T-helper 1 cell (primary cell): ENCODE measurements at regions not wholly inside any gene's neighbourhood (a gene's known extent, or its start where the extent isn't known, plus 50 kb on each side); places are given as distances from the start of the nearest gene placed in this dataset.

Source experiments
- DNase-seq, 5 donors: peaks; one replicate each; pipeline ENCODE4 v3.0.0-alpha.2; 2012 to 2020

DNA sequence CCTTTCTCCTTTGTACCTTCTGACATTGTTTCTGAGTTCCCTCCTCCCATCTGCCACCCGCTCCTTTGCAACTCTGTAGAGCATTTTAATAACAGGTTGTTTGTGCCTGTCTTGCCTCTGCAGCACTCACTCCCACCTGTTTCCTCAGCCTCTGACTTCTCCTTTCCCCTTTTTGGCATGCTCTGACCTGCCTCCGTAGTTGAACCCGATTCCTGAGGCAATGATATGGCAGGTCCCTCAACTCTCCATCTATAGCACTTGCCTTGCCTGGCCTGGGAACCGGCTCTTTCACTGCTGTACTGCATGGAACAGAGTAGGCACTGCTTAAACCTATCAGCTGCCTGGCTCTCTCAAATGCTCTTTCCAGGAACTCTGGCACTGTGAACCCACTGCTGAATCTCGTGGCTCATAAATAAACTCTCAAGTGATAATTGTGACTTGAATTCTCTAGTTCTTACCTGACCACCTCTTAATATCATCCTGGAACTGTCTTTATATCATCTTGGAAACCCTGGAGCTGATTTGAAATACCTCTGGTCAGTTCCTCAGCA lies 50.3 kb downstream of the UTRN start:
- DNase-seq = no peak

DNA sequence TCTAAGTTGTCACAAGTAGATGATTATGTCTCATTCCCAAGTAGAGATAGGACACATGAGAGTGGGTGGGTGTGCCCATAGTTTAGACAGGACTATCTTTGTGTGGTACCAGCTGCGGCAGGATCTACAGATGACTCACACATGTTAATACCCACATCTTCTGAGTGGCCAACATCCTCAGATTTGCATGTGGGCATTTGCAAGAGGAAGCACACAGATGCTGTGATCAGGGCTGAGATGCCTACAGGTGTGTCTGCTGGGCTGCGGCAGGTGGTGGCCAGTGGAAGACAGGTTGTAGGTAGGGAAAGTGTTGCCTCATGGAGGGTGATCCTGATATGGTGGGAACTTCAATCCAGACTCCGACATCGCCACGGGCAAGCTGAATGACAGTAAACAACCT lies 50.8 kb downstream of the UTRN start:
- peak in 1 of 5 donors; percentile 75 for DNase-seq

DNA sequence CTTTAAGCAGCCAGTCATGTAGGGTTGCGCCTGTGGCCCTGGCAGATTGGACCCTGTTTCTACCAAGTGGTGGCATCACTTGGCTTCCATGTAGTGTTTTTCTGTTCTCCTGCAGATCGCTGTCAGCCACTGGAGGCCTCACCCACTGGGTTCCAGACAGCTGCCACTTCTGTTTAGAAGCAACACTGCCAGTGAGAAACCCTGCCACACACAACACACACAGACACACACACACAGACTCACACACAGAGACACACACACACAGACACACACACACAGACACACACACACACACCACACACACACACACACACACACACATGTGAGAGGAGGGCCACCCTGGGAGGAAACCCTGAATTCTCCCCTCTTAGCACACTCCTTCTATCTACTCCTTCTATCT lies 51.8 kb downstream of the UTRN start:
- DNase-seq = no peak

DNA sequence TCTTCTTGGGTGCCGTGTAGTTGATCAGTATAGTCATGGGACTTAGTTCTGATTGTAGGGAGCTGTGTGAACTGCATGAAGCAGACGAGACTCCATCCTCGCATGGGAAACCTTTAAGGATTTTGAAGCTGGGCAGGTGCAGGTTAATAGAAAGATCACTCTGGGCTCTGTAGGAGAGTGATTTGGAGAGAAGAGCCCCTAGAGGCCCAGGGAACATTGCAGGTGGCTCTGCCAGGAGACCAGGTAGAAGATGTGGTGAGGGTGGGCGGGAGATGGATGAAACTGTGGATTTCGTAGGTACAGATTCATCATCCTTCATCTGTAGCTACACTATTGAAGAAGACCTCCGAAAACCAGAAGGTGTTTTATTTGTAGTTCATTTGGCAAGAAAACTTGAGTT lies 53.3 kb downstream of the UTRN start:
- no peak for DNase-seq

DNA sequence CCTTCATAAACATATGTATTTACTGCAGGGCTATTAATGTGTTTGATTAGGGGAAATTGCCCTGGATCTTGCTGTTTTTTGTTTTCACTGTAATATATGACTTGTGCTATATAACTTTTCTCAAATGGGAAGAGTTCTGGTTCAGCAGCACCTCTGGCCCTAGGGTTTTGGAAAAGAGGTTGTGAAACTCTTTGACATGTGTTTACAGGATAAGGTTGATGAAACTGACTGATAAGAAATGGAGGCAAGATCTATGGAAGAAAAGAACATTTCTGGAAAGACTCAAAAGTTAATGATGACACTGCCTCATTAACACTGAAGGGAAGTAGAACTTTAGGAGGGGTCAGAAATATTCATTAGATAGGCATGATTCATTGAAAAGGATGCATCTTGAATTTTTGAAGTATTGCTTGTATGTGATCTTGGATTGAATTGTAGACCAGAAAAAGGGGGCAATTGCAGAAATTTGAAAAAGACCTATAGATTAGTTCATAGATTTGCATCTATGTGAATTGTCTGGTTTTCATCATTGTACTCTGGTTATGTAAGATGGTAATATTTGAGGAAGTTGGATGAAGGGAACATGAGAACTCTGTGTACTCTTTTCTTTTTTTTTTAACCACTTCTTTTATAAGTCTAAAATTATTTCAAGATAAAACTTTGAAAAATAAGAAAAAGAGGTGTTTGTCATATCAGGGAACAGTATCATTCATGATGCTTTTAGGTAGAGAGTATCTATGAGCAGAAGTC lies 54.0 kb downstream of the UTRN start:
- no peak for DNase-seq

DNA sequence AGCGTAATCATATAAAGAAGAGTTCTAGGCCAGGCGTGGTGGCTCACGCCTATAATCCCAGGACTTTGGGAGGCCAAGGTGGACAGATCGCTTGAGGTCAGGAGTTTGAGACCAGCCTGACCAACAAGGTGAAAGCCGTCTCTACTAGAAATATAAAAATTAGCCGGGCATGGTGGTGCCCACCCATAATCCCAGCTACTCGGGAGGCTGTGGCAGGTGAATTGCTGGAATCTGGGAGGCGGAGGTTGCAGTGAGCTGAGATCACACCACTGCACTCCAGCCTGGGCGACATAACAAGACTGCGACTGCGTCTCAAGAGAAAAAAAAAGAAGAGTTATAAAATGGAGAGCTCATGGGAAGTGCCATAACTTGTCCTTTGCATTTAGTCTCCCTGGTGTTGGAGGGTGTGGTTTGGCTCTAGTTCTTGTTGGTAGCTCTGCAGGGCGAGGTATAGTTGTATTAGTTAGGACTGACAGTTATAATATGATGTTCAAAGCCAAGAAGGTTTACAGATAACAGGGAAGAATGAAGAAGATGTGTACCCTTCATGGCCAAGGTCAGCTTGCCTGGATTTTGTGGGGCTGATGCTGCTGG lies 54.8 kb downstream of the UTRN start:
- no peak for DNase-seq

DNA sequence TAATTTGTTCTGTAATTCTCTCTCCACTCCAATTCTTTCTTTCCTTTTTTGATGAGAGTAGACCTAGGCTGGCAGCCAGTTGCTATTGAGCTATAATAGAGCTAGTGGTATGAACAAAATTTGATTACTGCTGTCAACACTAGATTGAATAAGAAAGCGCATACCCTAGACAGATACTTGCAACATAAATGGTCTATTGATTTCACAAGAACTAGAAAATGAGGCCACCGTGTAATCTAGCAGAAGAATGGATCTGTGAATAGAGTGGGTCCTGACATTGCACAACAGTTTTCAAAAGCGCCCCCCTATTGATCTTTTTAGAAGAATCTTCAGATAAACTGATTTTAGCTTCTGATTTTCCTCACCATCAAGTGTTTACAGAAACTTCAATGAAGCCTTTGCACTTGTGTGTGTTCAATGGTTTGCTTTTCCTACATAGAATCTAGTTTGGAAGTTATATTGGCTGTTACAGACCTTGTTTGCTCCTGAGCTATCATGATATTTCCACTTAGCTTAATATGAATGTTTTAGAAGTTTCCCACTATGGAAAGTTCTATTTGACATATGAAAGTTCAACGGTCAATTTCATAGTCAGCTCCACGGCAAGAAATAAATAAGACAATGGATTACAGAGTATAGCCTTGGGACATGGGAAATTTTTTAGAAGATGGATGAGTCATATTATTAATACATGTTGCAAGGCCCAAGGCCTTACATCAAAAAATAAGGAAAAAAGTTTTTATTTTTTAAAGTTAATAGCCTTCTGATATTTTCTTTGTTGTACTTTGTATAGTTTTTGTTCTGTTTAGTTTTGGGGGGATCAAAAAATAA lies 55.6 kb downstream of the UTRN start:
- no peak for DNase-seq

DNA sequence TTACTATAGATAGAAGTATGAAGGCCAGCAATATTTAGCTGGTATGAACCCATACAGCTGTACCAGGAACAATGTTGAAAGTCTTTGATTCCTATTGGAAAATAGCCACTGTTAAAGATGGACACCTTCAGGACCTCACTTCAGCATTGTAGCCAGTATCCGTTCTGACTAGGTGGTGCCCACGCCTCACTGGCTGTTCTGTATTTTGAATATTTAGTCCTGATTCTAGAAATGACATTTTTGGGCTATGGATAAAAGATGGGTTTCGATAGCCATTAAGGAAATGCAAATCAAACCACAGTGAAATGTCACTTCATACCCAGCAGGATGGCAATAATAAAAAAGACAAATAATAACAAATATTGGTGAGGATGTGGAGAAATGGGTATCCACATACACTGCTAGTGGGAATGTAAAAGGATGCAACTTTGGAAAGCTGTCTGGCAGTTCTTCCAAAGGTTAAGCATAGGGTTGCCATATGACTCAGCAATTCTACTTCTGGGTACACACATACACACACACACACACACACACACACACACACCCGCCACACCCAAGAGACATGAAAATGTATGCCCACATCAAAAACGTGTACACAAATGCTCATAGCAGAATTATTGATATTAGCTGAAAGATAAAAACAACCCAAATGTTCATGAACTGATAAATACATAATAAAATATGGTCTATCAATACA lies 56.8 kb downstream of the UTRN start:
- peak in 1 of 5 donors; percentile 32 for DNase-seq

DNA sequence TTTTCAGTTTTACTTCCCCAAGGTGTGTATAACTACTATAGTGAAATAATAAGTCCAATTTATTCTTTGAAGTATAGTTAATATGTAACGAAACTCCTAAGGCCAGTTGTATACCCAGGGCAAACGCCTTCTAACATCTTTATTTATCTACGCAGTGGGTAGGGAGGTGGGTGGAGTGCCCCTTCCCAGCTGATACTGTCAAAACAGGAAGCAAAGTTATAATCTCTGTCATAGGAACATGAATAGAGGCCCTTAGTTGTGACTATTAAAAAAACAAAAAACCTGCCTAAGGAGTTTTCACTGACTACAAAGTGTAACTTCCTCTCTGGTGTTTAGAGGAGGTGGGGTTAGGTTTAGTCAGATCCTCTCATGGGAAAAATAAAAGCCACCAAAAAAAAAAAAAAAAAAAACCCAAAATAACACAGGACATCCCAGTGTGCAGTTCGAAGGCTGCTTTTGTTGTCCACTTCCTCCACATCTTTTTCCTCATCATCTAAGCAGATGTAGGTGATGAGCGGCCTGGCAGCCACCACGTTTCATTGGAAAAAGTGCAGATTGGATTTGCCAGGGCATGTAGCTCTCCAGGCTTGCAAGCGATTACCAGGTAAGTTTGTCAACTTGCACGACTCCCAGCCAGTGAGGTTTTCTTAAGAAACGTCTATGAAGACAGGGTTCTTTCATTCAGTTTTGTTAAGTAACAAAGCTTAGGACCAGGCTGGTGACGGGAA lies 58.7 kb downstream of the UTRN start:
- DNase-seq = peak in 3 of 5 donors; percentile 28 to 80 (median 40)

DNA sequence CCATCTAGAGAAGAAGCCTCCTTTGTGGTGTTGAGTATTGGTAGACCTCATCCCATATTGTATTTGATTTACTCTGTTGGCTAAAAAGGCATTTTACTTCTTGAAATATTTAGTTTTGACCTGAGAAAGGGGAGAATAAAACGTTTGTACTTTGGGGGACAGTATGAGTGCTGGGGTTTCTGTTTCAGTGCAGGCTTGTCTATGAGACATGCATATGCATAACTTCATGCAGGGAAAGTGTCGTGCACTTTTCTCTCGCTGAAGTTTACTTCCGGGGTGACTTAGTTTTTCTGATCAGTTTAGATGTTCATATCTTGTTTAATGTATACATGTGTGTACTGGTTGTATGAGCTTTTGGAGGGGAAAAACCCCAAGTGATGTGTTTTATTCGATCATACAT lies 59.5 kb downstream of the UTRN start:
- DNase-seq = peak in 1 of 5 donors; percentile 69

DNA sequence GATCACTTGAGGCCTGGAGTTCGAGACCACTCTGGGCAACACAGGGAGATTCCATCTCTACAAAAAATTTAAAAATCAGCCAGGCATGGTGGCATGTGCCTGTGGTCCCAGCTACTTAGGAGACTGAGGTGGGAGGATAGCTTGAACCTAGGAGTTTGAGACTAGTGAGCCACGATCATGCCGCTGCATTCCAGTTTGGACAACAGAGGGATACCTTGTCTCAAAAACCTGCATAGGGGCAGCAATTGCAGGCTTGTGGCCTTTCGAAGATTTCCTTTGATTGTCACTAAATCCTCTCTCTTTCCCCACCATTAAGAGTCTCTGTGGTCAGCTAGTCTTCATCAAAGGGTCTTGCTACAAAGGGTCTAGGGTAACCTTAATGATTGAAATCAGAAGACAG lies 60.3 kb downstream of the UTRN start:
- DNase-seq = no peak

DNA sequence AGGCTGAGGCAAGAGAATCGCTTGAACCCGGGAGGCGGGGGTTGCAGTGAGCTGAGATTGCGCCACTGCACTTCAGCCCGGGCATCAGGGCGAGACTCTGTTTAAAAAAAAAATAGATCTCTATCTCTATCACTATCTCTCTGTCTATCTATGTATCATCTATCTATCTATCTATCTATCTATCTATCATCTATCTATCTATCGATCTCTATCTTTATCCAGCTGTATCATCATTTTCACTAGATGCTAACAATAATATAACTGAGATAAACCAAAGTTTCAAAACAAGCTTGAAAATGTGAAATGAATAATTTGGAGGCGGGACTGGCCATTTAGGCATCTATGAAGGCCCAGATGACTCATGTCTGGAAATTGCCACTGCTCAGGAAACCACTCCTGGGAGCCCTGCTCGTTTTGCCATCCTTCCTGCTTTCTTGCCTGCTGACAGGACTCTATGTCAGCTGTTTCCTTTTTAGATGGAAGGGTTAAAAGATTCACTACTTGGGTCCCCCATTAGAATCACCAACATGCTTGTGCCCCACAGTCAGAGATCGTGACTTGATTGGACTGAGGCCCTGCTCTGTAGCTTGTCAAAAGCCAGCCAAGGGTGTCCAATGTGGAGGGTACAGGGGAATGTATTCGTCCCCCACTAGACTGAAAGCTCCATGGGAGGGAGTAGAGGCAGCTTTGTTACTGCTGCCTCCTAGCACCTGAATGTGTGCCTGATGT lies 61.7 kb downstream of the UTRN start:
- DNase-seq = no peak

DNA sequence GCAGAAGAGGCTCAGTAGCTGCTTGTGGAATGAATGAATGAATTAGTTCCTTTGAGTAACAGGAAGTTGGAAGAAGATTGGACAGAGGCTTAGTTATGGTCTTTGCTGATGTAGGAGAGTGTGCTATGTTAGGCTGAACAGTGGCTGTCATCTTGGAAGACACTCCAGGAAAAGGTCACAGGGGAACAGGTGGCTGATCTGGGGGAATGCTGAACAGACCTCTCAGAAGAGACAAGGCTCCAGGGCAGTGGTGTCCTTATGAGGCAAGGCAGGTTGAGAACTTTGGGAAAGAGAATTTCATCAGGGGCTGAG lies 62.3 kb downstream of the UTRN start:
- DNase-seq = no peak

DNA sequence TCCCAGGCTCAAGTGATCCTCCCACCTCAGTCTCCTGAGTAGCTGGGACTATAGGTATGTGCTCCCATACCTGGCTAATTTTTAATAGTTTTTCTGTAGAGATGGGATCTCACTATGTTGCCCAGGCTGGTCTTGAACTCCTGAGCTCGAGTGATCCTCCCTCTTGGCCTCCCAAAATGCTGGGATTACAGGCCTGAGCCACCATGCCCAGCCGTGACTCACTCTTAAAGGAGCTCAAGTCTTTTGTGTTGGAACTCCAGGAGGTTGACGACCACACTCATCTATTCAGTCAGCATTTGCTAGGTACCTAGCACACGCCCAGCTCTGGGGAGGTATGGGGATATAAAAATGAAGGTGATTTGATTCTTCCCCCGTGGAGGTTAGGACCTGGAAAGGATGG lies 62.8 kb downstream of the UTRN start:
- DNase-seq = no peak

DNA sequence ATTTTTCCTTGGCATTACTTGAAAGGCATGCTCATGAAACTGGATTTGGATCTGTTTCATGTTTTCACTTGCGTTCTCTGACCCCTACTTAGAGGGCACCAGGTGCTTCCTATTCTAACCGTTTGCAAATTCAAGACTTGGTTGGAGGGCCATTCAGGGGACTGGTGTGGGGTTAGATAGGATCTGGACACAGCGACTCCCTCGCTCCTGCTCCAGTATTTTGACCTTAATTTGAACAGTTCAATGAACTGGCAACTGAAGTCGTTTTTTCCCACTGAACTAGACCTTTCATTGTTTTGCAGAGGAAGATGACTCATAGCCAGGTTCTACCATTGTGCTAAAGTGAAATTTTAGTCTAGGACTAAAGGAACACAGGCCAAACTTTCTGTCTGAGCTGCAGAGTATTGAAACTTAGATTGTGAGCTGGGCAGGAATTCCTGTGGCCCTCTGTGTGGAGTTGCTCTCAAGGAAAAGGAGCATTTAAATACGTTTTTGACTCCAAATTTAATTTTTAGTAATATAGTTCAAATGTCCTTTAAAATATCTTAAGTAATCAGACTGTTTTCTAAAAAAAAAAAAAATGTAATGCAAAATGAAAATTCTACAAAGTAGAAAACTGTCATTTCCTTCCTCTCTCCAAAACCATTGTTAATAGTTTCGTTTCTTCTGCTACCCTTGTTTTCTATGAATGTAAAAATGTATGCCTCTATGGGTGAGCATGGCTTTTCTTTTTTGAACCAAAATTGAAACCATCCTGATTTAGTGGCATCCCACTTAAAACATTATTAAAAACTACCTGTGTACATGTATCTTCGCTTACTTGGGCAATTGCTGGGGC lies 64.8 kb downstream of the UTRN start:
- DNase-seq = peak in 1 of 5 donors; percentile 61

DNA sequence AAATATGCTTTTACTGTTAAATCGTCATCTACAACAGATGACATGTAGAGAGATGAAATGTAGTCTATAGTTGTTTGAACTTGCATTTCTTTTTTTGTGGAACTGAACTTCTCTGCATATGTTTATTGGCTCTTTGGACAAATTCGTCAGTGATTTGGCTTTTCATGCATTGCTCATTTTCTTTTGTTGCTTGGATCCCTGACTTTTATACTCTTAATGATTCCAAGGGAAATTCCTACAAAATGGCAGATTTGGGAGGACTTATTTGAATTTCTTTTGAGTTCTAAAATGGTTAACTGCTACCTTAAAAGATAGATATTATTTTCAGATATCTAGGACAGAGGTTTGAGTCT lies 65.4 kb downstream of the UTRN start:
- DNase-seq = no peak

DNA sequence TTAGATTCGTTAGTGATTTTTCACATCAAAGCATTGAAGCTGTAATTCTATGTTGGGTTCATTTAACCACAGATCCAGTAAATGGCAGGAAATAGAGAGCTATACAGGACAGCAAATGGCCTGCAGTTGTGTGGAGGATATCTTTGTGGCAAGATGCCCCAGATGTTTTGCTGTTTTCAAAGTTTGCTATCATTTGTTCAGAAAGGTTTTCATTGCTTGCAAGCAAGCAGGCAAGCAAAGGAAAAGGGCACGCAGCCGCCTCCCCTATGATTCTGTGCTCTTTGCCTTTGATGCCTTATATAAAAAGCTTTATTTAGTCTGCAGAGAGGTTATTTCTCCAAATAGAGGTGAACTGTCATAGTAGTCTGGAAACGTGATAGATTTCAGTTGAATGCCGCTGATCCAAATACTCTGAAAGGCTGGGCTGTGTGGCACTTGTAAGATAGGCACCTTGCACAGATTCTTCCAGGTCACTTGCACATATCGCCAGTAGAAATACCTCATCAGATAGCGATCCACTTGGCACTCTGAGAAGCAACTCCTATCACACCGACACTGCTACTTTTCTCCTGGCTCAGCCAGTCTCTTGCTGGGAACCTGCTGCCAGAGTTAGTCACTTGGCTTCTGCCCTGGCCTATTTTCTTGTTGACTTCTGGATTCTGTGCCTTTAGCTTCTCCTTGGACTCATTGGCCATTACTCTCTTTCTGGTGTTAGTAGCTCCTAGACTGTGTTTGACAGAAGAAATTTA lies 66.4 kb downstream of the UTRN start:
- peak in 1 of 5 donors; percentile 42 for DNase-seq

DNA sequence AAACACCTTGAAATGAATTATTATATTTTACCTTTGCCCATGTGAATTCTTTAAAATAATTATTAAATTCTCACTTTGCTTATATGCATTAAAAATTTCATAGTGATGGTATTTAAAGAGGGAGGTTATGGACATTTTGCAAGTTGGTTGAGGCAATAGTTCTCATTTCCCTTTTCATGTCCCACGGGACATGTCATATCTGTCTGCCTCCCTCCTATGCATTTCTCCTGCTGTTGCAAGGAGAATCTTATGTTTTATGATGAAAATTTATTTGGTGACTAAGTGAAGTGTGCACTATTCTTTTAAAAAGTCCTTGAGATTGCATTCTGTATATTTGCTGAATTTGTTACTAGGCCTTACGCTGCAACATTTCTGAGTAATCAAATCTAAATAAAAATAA lies 67.2 kb downstream of the UTRN start:
- DNase-seq = no peak

DNA sequence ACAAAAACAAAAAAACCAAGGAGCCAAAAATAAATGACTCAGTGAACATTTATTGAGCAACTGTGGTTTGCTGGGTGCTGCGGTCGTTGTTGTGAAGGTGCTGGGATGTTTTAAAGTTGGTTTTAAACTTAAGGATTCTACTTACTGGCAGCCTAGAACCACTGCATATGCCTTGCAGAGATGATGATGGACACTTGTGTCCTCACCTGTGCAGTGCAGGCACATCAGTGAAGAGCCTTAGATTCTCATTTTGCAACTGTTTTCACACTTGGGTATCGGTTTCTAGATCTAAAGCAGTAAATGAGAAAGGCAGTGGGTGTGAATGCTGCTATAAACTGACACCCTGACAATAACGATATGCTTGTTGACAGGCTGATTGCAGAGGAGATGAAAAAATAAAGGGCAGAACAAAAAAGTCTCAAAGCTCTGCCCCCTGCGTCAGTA lies 68.8 kb downstream of the UTRN start:
- DNase-seq = peak in 1 of 5 donors; percentile 83

DNA sequence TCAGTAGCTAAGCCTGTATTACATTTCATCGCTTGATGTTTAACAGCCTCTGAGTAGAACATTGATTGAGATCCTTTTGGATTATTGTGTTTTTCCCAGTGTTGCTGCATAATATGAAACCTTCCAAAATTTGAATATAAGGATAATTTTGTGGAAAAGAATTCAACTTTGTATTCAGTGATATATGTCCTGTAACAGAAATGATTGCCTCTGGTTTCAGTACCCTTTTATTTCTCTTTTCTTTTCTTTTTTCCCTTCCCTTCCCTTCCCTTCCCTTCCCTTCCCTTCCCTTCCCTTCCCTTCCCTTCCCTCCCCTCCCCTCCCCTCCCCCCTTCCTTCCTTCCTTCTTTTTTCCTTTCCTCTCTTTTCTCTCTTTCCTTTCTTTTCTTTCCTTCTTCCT lies 74.6 kb downstream of the UTRN start:
- DNase-seq = no peak
